RWPE1 (cell line): ENCODE measurements at regions not wholly inside any gene's neighbourhood (a gene's known extent, or its start where the extent isn't known, plus 50 kb on each side); places are given as distances from the start of the nearest gene placed in this dataset.

Experiments used
- CTCF ChIA-PET: fragments of 350-600 bp; sonication (Branson Sonifier 250); formaldehyde crosslinking; extraction: SDS; loops from one replicate; lab custom pipeline; 2021; lab: Yijun Ruan, JAX
- POLR2A ChIA-PET: fragments of 400-600 bp; formaldehyde crosslinking; extraction: SDS; loops from one replicate; lab custom pipeline; 2020; ENCODE audit warnings: antibody characterized with exemption; ENCODE audit not compliant: low non-redundant PET; lab: Yijun Ruan, JAX
- DNase-seq: peaks from one replicate; pipeline ENCODE4 v3.0.0; 2012; ENCODE audit warnings: low spot score
- H3K27ac ChIP-seq: fragments of 450-650 bp; 2 replicates; pipeline ENCODE4 v1.5.1; 2017
- TF ChIP-seq, protein P1 (sequence below): fragments of 450-650 bp; conservative IDR thresholded peaks from 2 replicates; pipeline ENCODE4 v1.5.1; 2017; ENCODE audit warnings: low read depth, mild to moderate bottlenecking

DNA sequence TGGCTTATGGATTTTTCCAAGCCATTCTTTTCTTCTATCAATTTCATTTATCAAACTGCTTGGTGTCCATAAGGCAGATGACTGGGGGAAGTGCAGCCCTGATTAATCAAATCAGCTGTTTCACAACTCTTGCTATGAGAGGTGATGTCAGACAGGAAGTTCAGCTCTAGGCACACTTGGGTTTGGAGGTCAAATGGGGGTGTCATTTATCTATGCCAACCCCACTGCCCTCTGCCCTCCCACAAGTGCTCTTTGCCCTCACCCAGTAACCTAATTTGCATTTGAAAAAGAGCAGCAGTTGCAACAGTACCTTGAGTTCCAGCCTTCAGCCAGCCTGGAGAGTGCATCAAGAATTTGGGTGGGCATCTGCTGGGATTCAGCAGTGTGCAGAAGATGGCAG lies 431.3 kb upstream of the SPRED2 start:
- ChIA-PET POLR2A (no interaction called here), CTCF (interaction anchor here (0.5 kb wide), 1 partner anchor 29 kb away, joined by 7 read pairs; no protein-coding TSS in a partner anchor)
- DNase-seq = no peak
- H3K27ac ChIP-seq = no peak overlapping the region
- TF ChIP-seq, protein P1, sequence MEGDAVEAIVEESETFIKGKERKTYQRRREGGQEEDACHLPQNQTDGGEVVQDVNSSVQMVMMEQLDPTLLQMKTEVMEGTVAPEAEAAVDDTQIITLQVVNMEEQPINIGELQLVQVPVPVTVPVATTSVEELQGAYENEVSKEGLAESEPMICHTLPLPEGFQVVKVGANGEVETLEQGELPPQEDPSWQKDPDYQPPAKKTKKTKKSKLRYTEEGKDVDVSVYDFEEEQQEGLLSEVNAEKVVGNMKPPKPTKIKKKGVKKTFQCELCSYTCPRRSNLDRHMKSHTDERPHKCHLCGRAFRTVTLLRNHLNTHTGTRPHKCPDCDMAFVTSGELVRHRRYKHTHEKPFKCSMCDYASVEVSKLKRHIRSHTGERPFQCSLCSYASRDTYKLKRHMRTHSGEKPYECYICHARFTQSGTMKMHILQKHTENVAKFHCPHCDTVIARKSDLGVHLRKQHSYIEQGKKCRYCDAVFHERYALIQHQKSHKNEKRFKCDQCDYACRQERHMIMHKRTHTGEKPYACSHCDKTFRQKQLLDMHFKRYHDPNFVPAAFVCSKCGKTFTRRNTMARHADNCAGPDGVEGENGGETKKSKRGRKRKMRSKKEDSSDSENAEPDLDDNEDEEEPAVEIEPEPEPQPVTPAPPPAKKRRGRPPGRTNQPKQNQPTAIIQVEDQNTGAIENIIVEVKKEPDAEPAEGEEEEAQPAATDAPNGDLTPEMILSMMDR = no peak

- ChIA-PET POLR2A (no interaction called here), CTCF (no interaction called here)
- H3K27ac ChIP-seq = no peak overlapping the region
- DNase-seq = no peak
- TF ChIP-seq, protein P1 = no peak
Observed at GRCh38 chr2:65856928-65857327, 424.5 kb upstream of the SPRED2 start.

GRCh38 chr2:65856423-65856822 lies 424.0 kb upstream of the SPRED2 start:
- no peak overlapping the region for H3K27ac ChIP-seq
- ChIA-PET CTCF (no interaction called here), POLR2A (no interaction called here)
- TF ChIP-seq, protein P1 = no peak
- no peak for DNase-seq

DNA sequence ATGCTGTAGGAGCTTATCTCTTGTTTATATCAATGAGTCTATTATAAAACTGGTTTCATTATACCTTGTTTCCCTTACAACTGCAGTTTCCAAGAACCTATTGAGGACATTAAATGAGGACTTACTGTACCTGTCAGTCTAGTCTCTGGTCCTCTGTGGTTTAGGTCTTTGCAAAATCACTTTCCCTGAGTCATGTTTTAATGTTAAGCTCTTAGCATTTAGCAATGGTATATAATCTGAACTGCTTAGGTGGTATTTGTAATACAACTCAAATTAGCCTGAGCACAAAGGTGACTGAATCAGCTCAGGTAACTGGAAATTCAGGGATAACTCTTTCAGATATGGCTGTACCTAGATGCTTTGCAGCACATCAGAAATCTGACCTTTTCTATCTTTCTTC lies 418.3 kb upstream of the SPRED2 start:
- no peak overlapping the region for H3K27ac ChIP-seq
- no peak for DNase-seq
- POLR2A ChIA-PET = no interaction called here
- CTCF ChIA-PET = no interaction called here
- TF ChIP-seq, protein P1 = no peak

- ChIA-PET CTCF (no interaction called here), POLR2A (no interaction called here)
- H3K27ac ChIP-seq = no peak overlapping the region
- TF ChIP-seq, protein P1 = no peak
- DNase-seq = no peak
Observed at GRCh38 chr2:65846989-65847678, 414.7 kb upstream of the SPRED2 start.

- H3K27ac ChIP-seq = no peak overlapping the region
- DNase-seq = no peak
- ChIA-PET CTCF (no interaction called here), POLR2A (no interaction called here)
- TF ChIP-seq, protein P1 = no peak
Observed at GRCh38 chr2:65845442-65846182, 413.2 kb upstream of the SPRED2 start.
